Endodermal cell (in vitro differentiated cells): ENCODE measurements at regions not wholly inside any gene's neighbourhood (a gene's known extent, or its start where the extent isn't known, plus 50 kb on each side); places are given as distances from the start of the nearest gene placed in this dataset.

Source experiments
- DNase-seq: peaks from one replicate; pipeline ENCODE4 v3.0.0-alpha.2; 2017
- H3K27ac ChIP-seq: 2 replicates; pipeline ENCODE4 v1.5.1; 2013; ENCODE audit warnings: mild to moderate bottlenecking, low read depth, low read length, moderate library complexity
- H3K27me3 ChIP-seq: 2 replicates; pipeline ENCODE4 v1.6.1; 2013; ENCODE audit warnings: mild to moderate bottlenecking, low read length, moderate library complexity; ENCODE audit not compliant: insufficient read depth, control insufficient read depth, poor library complexity, severe bottlenecking
- H3K36me3 ChIP-seq: 2 replicates; pipeline ENCODE4 v1.7.0; 2013; ENCODE audit warnings: mild to moderate bottlenecking, low read length, moderate library complexity; ENCODE audit not compliant: control insufficient read depth, insufficient read depth
- H3K4me1 ChIP-seq: one replicate; pipeline ENCODE4 v1.7.0; 2013; ENCODE audit warnings: low read length; ENCODE audit not compliant: control insufficient read depth, insufficient read depth
- H3K4me3 ChIP-seq: 2 replicates; pipeline ENCODE4 v1.5.1; 2013; ENCODE audit warnings: mild to moderate bottlenecking, low read length, moderate library complexity
- H3K9ac ChIP-seq: 2 replicates; pipeline ENCODE4 v1.6.1; 2013; ENCODE audit warnings: mild to moderate bottlenecking, low read length, moderate library complexity; ENCODE audit not compliant: poor library complexity, severe bottlenecking; ENCODE audit errors: extremely low read depth
- H3K9me3 ChIP-seq: 2 replicates; pipeline ENCODE4 v1.6.1; 2013; ENCODE audit warnings: mild to moderate bottlenecking, low read length, moderate library complexity; ENCODE audit not compliant: control insufficient read depth
- H3K27ac Mint-ChIP-seq: 2 replicates; pipeline ENCODE4 v1.8.0; 2020; ENCODE audit warnings: mixed read lengths
- H3K27me3 Mint-ChIP-seq: 2 replicates; pipeline ENCODE4 v1.8.0; 2021; ENCODE audit warnings: mild to moderate bottlenecking, mixed read lengths; ENCODE audit not compliant: insufficient read depth
- H3K36me3 Mint-ChIP-seq: 2 replicates; pipeline ENCODE4 v1.8.0; 2020; ENCODE audit warnings: low read depth, mixed read lengths
- H3K4me1 Mint-ChIP-seq: 2 replicates; pipeline ENCODE4 v1.8.0; 2020; ENCODE audit warnings: mixed read lengths
- H3K4me3 Mint-ChIP-seq: 2 replicates; pipeline ENCODE4 v1.8.0; 2020; ENCODE audit warnings: mild to moderate bottlenecking, moderate library complexity, mixed read lengths
- H3K9me3 Mint-ChIP-seq: 2 replicates; pipeline ENCODE4 v1.8.0; 2020; ENCODE audit warnings: mild to moderate bottlenecking, mixed read lengths
- CTCF ChIP-seq: fragments of 200-600 bp; sonication (generic); conservative IDR thresholded peaks from 2 replicates; pipeline ENCODE4 v1.5.0; 2021; ENCODE audit warnings: antibody characterized with exemption, mild to moderate bottlenecking
- WGBS, 2 experiments: methylation state at CpG; one replicate each; pipeline versions ENCODE4 v1.1.5 to v1.1.7; 2013; ENCODE audit warnings: missing lambda C conversion rate in 2 of 2, mixed read lengths in 1 of 2; ENCODE audit not compliant: insufficient coverage in 1 of 2, insufficient read length in 1 of 2; 5-methylcytosine and 5-hydroxymethylcytosine counted together

- Histone ChIP-seq H3K9ac (no peak overlapping the region), H3K27ac (no peak overlapping the region), H3K4me1 (no peaks in the 10 kb centered on the region), H3K27me3 (no peaks in the 10 kb centered on the region), H3K9me3 (no peaks in the 10 kb centered on the region), H3K36me3 (no peaks in the 10 kb centered on the region), H3K4me3 (no peak overlapping the region)
- Mint-ChIP-seq H3K4me3 (no peak overlapping the region), H3K27me3 (no peaks in the 10 kb centered on the region), H3K9me3 (no peaks in the 10 kb centered on the region), H3K27ac (no peak overlapping the region), H3K4me1 (peaks cover 6% of the 10 kb centered on the region), H3K36me3 (no peaks in the 10 kb centered on the region)
- WGBS, 2 experiments, result 73 to 85% methylated on average over 2 to 8 of the region's 8 CpGs
- no peak for DNase-seq
- TF ChIP-seq CTCF, result no peak
Measured at GRCh38 chr4:181523973-181524372, 719.2 kb upstream of the TENM3 start.

GRCh38 chr4:181524499-181524898 lies 718.7 kb upstream of the TENM3 start:
- Histone ChIP-seq H3K4me1 (no peaks in the 10 kb centered on the region), H3K27ac (no peak overlapping the region), H3K9ac (no peak overlapping the region), H3K4me3 (no peak overlapping the region), H3K9me3 (no peaks in the 10 kb centered on the region), H3K27me3 (no peaks in the 10 kb centered on the region), H3K36me3 (no peaks in the 10 kb centered on the region)
- Mint-ChIP-seq H3K27ac (no peak overlapping the region), H3K27me3 (no peaks in the 10 kb centered on the region), H3K4me3 (no peak overlapping the region), H3K9me3 (no peaks in the 10 kb centered on the region), H3K36me3 (no peaks in the 10 kb centered on the region), H3K4me1 (peaks cover 9% of the 10 kb centered on the region)
- no peak for DNase-seq
- no peak for TF ChIP-seq CTCF
- 95% methylated on average over 4 to 5 of the region's 5 CpGs for WGBS, 2 experiments

- no peak overlapping the region for H3K4me3 ChIP-seq
- no peaks in the 10 kb centered on the region for H3K27me3 ChIP-seq
- H3K9ac ChIP-seq, result no peak overlapping the region
- DNase-seq, result no peak
- H3K36me3 Mint-ChIP-seq, result no peaks in the 10 kb centered on the region
- H3K27ac ChIP-seq, result peak overlapping the region; percentile 15
- no peak overlapping the region for H3K4me3 Mint-ChIP-seq
- H3K36me3 ChIP-seq, result no peaks in the 10 kb centered on the region
- no peak for TF ChIP-seq CTCF
- no peaks in the 10 kb centered on the region for H3K4me1 ChIP-seq
- no peaks in the 10 kb centered on the region for H3K27me3 Mint-ChIP-seq
- H3K9me3 ChIP-seq, result no peaks in the 10 kb centered on the region
- peaks cover 9% of the 10 kb centered on the region for H3K4me1 Mint-ChIP-seq
- no peak overlapping the region for H3K27ac Mint-ChIP-seq
- no peaks in the 10 kb centered on the region for H3K9me3 Mint-ChIP-seq
- 78 to 79% methylated on average over 3 of the region's 3 CpGs for WGBS, 2 experiments
Measured at GRCh38 chr4:181525634-181526033, 717.6 kb upstream of the TENM3 start.
